GM23338 (cell line): ENCODE measurements at regions not wholly inside any gene's neighbourhood (a gene's known extent, or its start where the extent isn't known, plus 50 kb on each side); places are given as distances from the start of the nearest gene placed in this dataset.
A peak's percentile ranks its signal among the peaks of the same experiment; 100 is the strongest.

Source experiments
- ATAC-seq: fragments of 200-7000 bp; cut with Tn5 transposase; 3 replicates; pipeline ENCODE4 v1.9.1; 2020
- DNase-seq: peaks from one replicate; pipeline ENCODE4 v3.0.0-alpha.2; 2015; ENCODE audit warnings: low spot score
- H2AFZ ChIP-seq: fragments of 200-600 bp; sonication (generic); 2 replicates; pipeline ENCODE4 v1.8.0; 2016; ENCODE audit warnings: antibody characterized with exemption, mild to moderate bottlenecking, moderate library complexity
- H3F3A ChIP-seq: fragments of 200-600 bp; sonication (generic); replicated peaks from 2 replicates; pipeline ENCODE4 v1.8.0; 2017; ENCODE audit warnings: antibody characterized with exemption, mixed run types, low read depth
- H3K27ac ChIP-seq: fragments of 200-600 bp; sonication (generic); 2 replicates; pipeline ENCODE4 v1.6.1; 2016; ENCODE audit warnings: low read depth
- H3K27me3 ChIP-seq: fragments of 200-600 bp; sonication (generic); 2 replicates; pipeline ENCODE4 v1.8.0; 2016; ENCODE audit warnings: mild to moderate bottlenecking, mixed run types, moderate library complexity; ENCODE audit not compliant: insufficient read depth
- H3K36me3 ChIP-seq: fragments of 200-600 bp; sonication (generic); 2 replicates; pipeline ENCODE4 v1.8.0; 2016; ENCODE audit warnings: mild to moderate bottlenecking; ENCODE audit not compliant: insufficient read depth
- H3K4me1 ChIP-seq: fragments of 200-600 bp; sonication (generic); 2 replicates; pipeline ENCODE4 v1.8.0; 2016; ENCODE audit warnings: mild to moderate bottlenecking, moderate library complexity; ENCODE audit not compliant: insufficient read depth
- H3K4me2 ChIP-seq: fragments of 200-600 bp; sonication (generic); 2 replicates; pipeline ENCODE4 v1.7.1; 2017; ENCODE audit warnings: mixed run types
- H3K4me3 ChIP-seq: fragments of 200-600 bp; sonication (generic); 2 replicates; pipeline ENCODE4 v1.6.1; 2016; ENCODE audit warnings: mixed run types
- H3K79me2 ChIP-seq: fragments of 200-600 bp; sonication (generic); replicated peaks from 2 replicates; pipeline ENCODE4 v1.8.0; 2017; ENCODE audit warnings: mild to moderate bottlenecking; ENCODE audit not compliant: insufficient read depth
- H3K9me2 ChIP-seq: fragments of 200-600 bp; sonication (generic); 2 replicates; pipeline ENCODE4 v1.8.0; 2017; ENCODE audit not compliant: insufficient read depth
- H4K20me1 ChIP-seq: fragments of 200-600 bp; sonication (generic); replicated peaks from 2 replicates; pipeline ENCODE4 v1.8.0; 2017; ENCODE audit warnings: mild to moderate bottlenecking; ENCODE audit not compliant: insufficient read depth
- H3K27ac Mint-ChIP-seq: 2 replicates; pipeline ENCODE4 v1.8.0; 2020; ENCODE audit warnings: inconsistent platforms, mild to moderate bottlenecking, moderate library complexity, mixed read lengths
- H3K27me3 Mint-ChIP-seq: 3 replicates; pipeline ENCODE4 v1.8.0; 2022; ENCODE audit warnings: low read depth, mild to moderate bottlenecking, moderate library complexity, mixed read lengths, inconsistent platforms; ENCODE audit not compliant: insufficient read depth, poor library complexity
- H3K36me3 Mint-ChIP-seq: 3 replicates; pipeline ENCODE4 v1.8.0; 2021; ENCODE audit warnings: low read depth, mild to moderate bottlenecking, inconsistent platforms, moderate library complexity, mixed read lengths
- H3K4me1 Mint-ChIP-seq: 3 replicates; pipeline ENCODE4 v1.8.0; 2020; ENCODE audit warnings: mild to moderate bottlenecking, inconsistent platforms, mixed read lengths
- H3K4me3 Mint-ChIP-seq: 3 replicates; pipeline ENCODE4 v1.8.0; 2021; ENCODE audit warnings: moderate library complexity, mild to moderate bottlenecking, inconsistent platforms, mixed read lengths
- H3K9me3 Mint-ChIP-seq: 3 replicates; pipeline ENCODE4 v1.8.0; 2020; ENCODE audit warnings: moderate library complexity, mild to moderate bottlenecking, inconsistent platforms, mixed read lengths
- CTCF ChIP-seq, 2 experiments: fragments of 200-600 bp in 1 of 2; sonication (generic) in 1 of 2; conservative IDR thresholded peaks; 2 replicates each; pipeline versions ENCODE4 v1.5.1 to v1.6.1; 2016 to 2017; ENCODE audit warnings: antibody characterized with exemption in 2 of 2, low read depth in 2 of 2, mild to moderate bottlenecking in 2 of 2, moderate library complexity in 1 of 2
- ETS1 ChIP-seq: IDR thresholded peaks from 2 replicates; pipeline ENCODE4 v1.6.1; 2016; ENCODE audit warnings: antibody characterized with exemption
- EZH2 ChIP-seq: fragments of 200-600 bp; sonication (generic); IDR thresholded peaks from one replicate; pipeline ENCODE4 v1.8.0; 2017; ENCODE audit warnings: antibody characterized with exemption, mild to moderate bottlenecking, low read depth; ENCODE audit not compliant: unreplicated experiment
- NANOG ChIP-seq: IDR thresholded peaks from 2 replicates; pipeline ENCODE4 v1.6.1; 2016; ENCODE audit warnings: antibody characterized with exemption, borderline replicate concordance
- POLR2AphosphoS5 ChIP-seq: IDR thresholded peaks from 2 replicates; pipeline ENCODE4 v1.6.1; 2016; ENCODE audit warnings: antibody characterized with exemption, low read depth
- REST ChIP-seq: IDR thresholded peaks from one replicate; pipeline ENCODE4 v1.6.1; 2018; ENCODE audit warnings: antibody characterized with exemption; ENCODE audit not compliant: unreplicated experiment
- STAT1 ChIP-seq: IDR thresholded peaks from one replicate; pipeline ENCODE4 v1.6.1; 2016; ENCODE audit warnings: antibody characterized with exemption; ENCODE audit not compliant: unreplicated experiment
- ZNF114 ChIP-seq: fragments of 250-450 bp; sonication (Bioruptor Pico); IDR thresholded peaks from 2 replicates; pipeline ENCODE4 v1.5.0; 2020; ENCODE audit warnings: mild to moderate bottlenecking, moderate library complexity
- ZNF331 ChIP-seq: fragments of 250-450 bp; sonication (Bioruptor Pico); IDR thresholded peaks from 2 replicates; pipeline ENCODE4 v1.5.0; 2020; ENCODE audit warnings: low read depth, mild to moderate bottlenecking, moderate library complexity
- ZNF462 ChIP-seq: fragments of 250-450 bp; sonication (Bioruptor Pico); IDR thresholded peaks from 2 replicates; pipeline ENCODE4 v1.5.0; 2020; ENCODE audit warnings: mild to moderate bottlenecking, moderate library complexity

- H3K27ac ChIP-seq, result no peak overlapping the region
- H3K4me1 ChIP-seq, result no peaks in the 10 kb centered on the region
- no peaks in the 10 kb centered on the region for H3K9me3 Mint-ChIP-seq
- H3K79me2 ChIP-seq, result no peaks in the 10 kb centered on the region
- H3K36me3 Mint-ChIP-seq, result no peaks in the 10 kb centered on the region
- no peak overlapping the region for H3K27ac Mint-ChIP-seq
- peaks cover 2% of the 10 kb centered on the region; the same call in 2 of the 3 replicates for H3K4me1 Mint-ChIP-seq
- H3K4me3 Mint-ChIP-seq, result no peak overlapping the region
- no peaks in the 10 kb centered on the region for H3K27me3 Mint-ChIP-seq
- no peak overlapping the region for H3K4me3 ChIP-seq
- H3K4me2 ChIP-seq, result no peak overlapping the region
- ATAC-seq, result peak; percentile 75
- no peak for TF ChIP-seq POLR2AphosphoS5
- TF ChIP-seq CTCF (conservative IDR thresholded peaks at IDR 0.05; ENCODE audit: low read depth in 2 of 2), result peak; percentile 41 to 48
- H3K27me3 ChIP-seq, result no peaks in the 10 kb centered on the region
- no peaks in the 10 kb centered on the region for H3K9me2 ChIP-seq
- H3F3A ChIP-seq, result no peaks in the 10 kb centered on the region
- no peaks in the 10 kb centered on the region for H3K36me3 ChIP-seq
- H4K20me1 ChIP-seq, result no peaks in the 10 kb centered on the region
- DNase-seq, result peak; percentile 39
- peak overlapping the region; percentile 77; the same call in 1 of the 2 replicates for H2AFZ ChIP-seq
These were observed 746.0 kb upstream of the TMEFF2 start for GRCh38 chr2:192940767-192941166.

GRCh38 chr2:192932376-192932775 lies 737.6 kb upstream of the TMEFF2 start:
- no peaks in the 10 kb centered on the region for H4K20me1 ChIP-seq
- ATAC-seq, result no peak
- H3K4me3 ChIP-seq, result no peak overlapping the region
- Mint-ChIP-seq H3K4me3 (no peak overlapping the region), H3K27me3 (no peaks in the 10 kb centered on the region), H3K36me3 (no peaks in the 10 kb centered on the region), H3K4me1 (no peaks in the 10 kb centered on the region), H3K9me3 (no peaks in the 10 kb centered on the region), H3K27ac (no peak overlapping the region)
- no peaks in the 10 kb centered on the region for H3K9me2 ChIP-seq
- H3K36me3 ChIP-seq, result no peaks in the 10 kb centered on the region
- H3F3A ChIP-seq, result no peaks in the 10 kb centered on the region
- H3K4me1 ChIP-seq, result no peaks in the 10 kb centered on the region
- no peak overlapping the region for H2AFZ ChIP-seq
- DNase-seq, result no peak
- no peak overlapping the region for H3K27ac ChIP-seq
- no peaks in the 10 kb centered on the region for H3K27me3 ChIP-seq
- no peak overlapping the region for H3K4me2 ChIP-seq
- no peaks in the 10 kb centered on the region for H3K79me2 ChIP-seq
- TF ChIP-seq ZNF462 (CRISPR knock-in tag), result no peak
- no peak for TF ChIP-seq REST
- no peak for TF ChIP-seq EZH2
- no peak for TF ChIP-seq ETS1
- no peak for TF ChIP-seq POLR2AphosphoS5
- no peak for TF ChIP-seq NANOG
- TF ChIP-seq ZNF331 (CRISPR knock-in tag), result no peak
- no peak for TF ChIP-seq STAT1
- TF ChIP-seq ZNF114 (CRISPR knock-in tag), result no peak
